GM18507 (cell line): ENCODE measurements at regions not wholly inside any gene's neighbourhood (a gene's known extent, or its start where the extent isn't known, plus 50 kb on each side); places are given as distances from the start of the nearest gene placed in this dataset.
"Not testable (repeated sequence)": the region's sequence is repeated elsewhere in the genome, so short reads cannot be mapped to it uniquely, and the experiment has no call there.

ENCODE experiments used
- DNase-seq: peaks from one replicate; pipeline ENCODE4 v3.0.0; 2011; ENCODE audit warnings: low read depth; ENCODE audit not compliant: insufficient read length; ENCODE audit errors: extremely low spot score
- FAIRE-seq: peaks from 2 replicates; lab custom pipeline; 2011; peaks lifted over from hg19 to GRCh38; lab: Jason Lieb, UNC

DNA sequence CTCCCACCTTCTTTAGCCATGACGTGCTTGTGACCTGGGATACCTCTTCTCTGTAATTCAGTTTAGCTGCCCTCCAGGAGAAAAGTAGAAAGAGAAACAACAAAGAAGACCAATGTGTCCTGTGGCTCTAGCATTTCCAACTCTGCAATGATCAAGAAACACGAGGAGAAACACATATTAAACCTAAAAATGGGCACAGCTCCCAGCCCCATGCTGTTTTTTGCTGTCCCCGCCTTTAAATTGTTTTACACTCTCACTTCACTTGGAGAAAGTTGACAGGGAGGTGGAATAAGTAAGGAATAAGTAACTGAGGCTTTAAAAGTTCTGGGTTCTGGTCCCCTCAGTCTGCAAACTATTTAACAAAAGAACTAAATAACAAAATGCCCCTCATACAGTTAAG lies 390.6 kb downstream of the TNS1 start:
- no peak for DNase-seq
- no peak for FAIRE-seq

DNA sequence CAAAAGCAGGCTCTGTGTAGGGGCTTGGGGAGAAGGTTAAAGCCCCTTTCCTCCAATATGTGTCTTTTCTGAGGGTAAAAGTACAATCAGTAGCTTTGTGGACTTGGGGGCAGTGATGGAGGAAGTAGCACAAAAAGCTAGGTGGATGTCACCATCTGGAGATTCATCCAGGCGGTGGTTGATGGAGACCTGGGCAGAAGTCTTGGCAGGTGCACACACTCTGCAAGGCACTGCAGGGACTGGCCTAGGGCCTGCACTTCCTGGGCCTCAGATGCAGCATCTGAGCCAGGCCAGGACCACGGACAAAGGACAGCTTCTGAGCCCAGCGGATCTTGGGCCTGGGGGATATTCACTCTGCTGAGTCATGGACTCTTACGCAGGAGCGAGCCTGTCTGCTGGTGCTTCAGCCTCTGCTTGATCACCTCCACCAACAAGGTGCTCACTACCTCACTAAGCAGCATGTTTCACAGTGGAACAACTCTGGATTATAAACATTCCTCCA lies 391.1 kb downstream of the TNS1 start:
- no peak for DNase-seq

GRCh38 chr2:217611056-217611455 lies 391.7 kb downstream of the TNS1 start:
- no peak for DNase-seq
- no peak for FAIRE-seq

More for the DNA sequence above, 391.1 kb downstream of the TNS1 start:
- FAIRE-seq, result no peak

- DNase-seq, result no peak
- peak; percentile 73 for FAIRE-seq
These were observed 392.4 kb downstream of the TNS1 start for GRCh38 chr2:217610401-217610814.

DNA sequence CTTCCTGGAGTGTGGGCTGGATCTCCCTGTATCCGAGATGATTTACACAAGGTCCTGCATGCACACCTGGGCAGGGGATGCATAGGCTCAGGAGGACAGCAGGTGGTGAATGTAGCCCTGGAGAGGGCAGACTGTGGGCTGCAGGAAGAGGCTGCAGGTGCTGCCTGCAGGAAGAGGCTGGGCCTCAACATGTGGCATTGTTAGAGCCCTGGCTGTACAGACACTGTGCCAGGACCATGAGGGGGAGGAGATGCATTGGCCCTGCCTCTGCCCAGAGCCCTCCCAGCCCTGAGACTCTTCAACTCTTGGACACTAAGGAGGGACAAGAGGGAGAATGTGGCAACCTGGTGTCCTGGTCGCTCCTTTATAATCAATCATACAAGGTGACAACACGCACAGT lies 392.8 kb downstream of the TNS1 start:
- no peak for FAIRE-seq

GRCh38 chr2:217606296-217606695 lies 396.5 kb downstream of the TNS1 start:
- DNase-seq (no peak), FAIRE-seq (no peak)

More for the DNA sequence above, 392.8 kb downstream of the TNS1 start:
- DNase-seq, result no peak

DNA sequence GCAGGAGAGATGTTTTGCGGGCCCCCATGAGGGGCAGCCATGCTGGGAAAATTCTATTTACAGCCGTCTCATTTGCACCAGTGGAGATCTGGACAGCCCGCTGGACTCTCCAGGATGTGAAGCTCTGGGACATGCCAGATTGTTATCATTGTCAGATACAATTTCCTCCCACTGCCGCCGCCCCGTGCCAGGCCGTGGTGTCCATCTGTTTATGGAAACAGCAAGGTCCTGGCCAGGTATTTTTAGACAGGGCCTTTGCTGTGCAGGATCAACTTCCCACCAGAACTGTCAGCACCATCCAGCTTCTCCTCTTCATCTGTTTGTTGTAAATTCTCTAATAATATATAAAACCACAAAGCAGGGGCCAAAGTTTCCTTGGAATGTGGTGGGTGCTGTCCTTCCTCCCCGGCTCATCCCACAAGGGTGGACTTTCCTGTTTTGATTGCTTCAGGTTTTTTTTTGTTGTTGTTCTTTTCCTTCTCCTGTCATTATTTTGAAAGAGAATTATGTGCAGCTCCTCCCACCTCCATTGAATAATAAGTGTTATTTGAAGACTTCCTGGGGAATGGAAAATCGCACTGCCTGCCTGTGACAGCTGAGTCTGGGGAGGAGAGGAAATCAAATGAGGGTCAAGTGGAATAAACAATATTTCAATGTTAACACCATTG lies 398.1 kb downstream of the TNS1 start:
- FAIRE-seq (no peak), DNase-seq (no peak)

DNA sequence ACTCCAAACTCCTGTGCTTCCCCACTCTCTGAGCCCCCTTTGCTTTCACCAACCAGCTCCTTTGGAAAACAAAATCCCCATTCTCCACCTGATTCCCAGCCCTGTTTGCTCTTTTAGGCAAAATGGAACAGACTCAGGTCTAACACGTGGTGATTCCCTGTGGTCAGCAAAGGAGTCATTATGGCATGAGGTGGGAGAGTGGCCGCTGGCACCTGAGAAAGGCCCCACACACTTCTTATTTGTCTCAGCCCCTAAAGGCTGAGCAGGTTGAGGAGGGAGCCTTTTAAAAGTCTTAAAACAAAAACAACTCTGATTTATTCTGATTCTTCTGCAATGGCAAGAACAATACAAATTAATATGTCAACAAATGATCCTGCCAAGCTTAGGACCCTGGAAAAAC lies 401.2 kb downstream of the TNS1 start:
- no peak for FAIRE-seq
- no peak for DNase-seq

- FAIRE-seq, result no peak
- no peak for DNase-seq
These were observed 402.9 kb downstream of the TNS1 start for GRCh38 chr2:217599906-217600305.

DNA sequence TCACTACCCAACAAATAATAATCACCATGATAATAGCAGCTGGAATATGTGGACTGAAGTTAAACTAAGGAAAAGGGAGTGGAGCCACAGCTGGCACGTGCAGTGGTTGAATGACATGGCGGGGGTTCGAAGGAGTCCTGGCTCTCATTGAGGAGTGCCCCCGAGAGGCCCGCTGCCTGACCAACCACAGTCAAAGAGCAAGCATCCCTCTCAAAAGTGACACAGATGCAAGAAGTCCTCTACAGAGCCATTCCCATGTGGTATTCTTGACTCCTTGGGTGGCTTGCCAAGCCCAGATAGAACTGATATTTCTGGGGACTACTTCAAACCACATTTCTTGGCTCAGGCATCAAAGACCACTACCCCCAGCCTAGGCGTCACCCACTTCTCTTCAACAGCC lies 405.1 kb downstream of the TNS1 start:
- FAIRE-seq (no peak), DNase-seq (no peak)

GRCh38 chr2:217597145-217597544 lies 405.6 kb downstream of the TNS1 start:
- DNase-seq (no peak), FAIRE-seq (no peak)

- peak; percentile 42 for FAIRE-seq
- no peak for DNase-seq
These were observed 409.1 kb downstream of the TNS1 start for GRCh38 chr2:217593732-217594131.

GRCh38 chr2:217588266-217588665 lies 414.5 kb downstream of the TNS1 start:
- no peak for DNase-seq
- FAIRE-seq, result no peak

DNA sequence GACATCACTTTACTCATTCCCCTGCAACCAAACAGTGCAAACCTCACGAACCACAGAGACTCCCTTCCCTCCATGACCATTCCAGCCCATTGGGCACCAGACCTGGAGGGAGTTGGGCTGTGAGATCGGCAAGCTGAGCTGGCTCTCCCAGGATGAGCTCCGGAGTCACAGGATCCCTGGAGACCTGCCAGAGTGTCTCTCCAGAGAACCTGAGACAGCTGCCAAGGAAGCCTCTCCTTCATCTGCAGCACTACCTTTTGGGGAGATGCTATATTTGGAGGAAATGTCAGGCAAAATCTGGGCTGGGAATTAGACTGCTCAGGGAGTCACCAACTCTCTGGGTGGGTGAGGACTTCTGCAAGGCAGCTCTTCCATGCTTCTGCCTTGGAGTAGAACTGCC lies 417.4 kb downstream of the TNS1 start:
- DNase-seq, result no peak
- no peak for FAIRE-seq

DNA sequence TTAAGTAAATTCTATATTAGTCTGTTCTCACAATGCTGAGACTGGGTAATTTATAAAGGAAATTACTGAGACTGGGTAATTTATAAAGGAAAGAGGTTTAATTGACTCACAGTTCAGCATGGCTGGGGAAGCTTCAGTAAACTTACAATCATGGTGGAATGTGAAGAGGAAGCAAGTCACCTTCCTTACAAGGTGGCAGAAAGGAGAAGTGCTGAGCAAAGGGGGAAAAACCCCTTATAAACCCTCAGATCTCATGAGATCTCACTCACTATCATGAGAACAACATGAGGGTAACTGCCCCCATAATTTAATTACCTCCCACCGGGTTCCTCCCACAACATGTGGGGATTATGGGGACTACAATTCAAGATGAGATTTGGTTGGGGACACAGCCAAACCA lies 422.4 kb downstream of the TNS1 start:
- FAIRE-seq, DNase-seq: not testable (repeated sequence)

GRCh38 chr2:217573571-217573970 lies 429.2 kb downstream of the TNS1 start:
- FAIRE-seq (no peak), DNase-seq (no peak)

- FAIRE-seq (no peak), DNase-seq (no peak)
These were observed 432.4 kb downstream of the TNS1 start for GRCh38 chr2:217570394-217570793.

GRCh38 chr2:217568289-217568971 lies 434.4 kb downstream of the TNS1 start:
- FAIRE-seq, result no peak
- DNase-seq, result no peak

DNA sequence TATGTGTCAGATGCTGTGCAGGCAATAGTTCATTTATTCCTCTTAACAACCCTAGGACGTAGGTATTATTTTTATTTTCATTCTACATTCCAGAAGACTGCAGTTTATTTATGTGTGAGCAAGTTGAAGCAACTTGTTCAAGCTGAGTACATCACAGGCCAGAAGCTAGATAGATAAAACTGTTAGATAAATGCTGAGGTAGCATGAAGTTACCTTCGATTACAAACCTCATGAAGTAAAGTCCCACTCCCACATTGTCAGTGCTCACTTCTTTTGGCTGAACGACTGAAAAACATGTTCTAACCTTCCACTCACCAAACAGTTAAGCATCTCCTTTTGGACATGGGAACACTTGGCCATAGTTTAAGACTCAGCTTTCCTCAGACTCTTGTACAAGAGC lies 439.2 kb downstream of the TNS1 start:
- FAIRE-seq (no peak), DNase-seq (no peak)

DNA sequence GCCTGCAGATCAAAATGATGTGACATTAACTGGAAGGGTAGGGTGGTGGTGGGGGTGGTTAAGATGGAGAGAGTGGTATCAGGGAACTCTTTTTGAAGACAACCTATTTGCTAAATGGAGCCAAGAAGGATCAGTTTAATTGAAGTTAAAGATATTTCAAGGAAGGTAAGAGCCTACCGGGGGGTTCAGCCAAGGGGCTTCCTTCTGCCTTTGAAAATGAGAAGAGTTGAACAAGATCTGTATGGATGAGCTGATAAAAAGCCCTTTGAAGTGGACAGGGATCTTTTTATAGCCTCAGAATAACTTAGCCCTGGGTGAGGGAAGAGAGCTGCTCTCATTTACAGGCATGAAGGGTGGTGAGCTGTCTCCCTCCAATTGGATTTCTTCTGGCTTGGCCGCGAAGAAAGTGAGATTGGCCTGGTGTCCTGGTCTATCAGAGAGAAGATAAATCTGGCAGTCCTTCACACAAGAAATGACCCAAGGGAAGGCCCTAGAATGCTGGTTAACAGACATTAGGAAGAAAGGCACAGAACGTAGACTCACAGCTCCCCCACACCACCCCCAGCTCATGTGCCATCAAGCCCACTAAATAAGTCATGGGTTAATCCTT lies 439.8 kb downstream of the TNS1 start:
- FAIRE-seq (no peak), DNase-seq (no peak)

DNA sequence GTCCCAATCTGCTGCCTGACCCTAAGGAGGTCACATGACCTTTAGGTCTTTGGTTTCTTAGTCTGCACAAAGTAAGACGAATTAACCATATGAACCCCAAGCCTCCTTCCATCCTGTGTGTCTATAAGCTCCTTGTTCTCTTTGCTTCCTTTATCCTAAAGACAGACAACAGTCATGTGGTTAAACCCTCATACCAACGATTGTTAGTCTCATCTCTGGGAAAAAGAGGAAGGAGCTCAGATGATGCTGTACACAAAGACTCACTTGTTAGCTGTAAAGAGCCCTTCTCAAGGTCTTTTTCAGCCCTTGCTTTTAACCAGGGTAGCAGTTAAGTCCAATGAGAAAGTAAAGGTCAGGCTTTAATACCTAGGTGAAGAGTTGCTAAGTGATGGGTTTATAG lies 443.7 kb downstream of the TNS1 start:
- no peak for DNase-seq
- no peak for FAIRE-seq
